ENCODE measurements at regions not wholly inside any gene's neighbourhood (a gene's known extent, or its start where the extent isn't known, plus 50 kb on each side); places are given as distances from the start of the nearest gene placed in this dataset.

GRCh38 chr3:106194726-106195125 is 325.9 kb upstream of the CBLB start:
- H3K27ac ChIP-seq (ENCODE audit: low read length): no peak overlapping the region
- H4K20me1 ChIP-seq (ENCODE audit: insufficient read depth, low read length): no peaks in the 10 kb centered on the region
- TF ChIP-seq EZH2phosphoT487 (IDR thresholded peaks at IDR 0.05; ENCODE audit: low read depth) (no peak), CTCF (IDR thresholded peaks at IDR 0.05; ENCODE audit: low read depth, low read length) (no peak)
- H3K9ac ChIP-seq (ENCODE audit: low read length): no peak overlapping the region
- no peaks in the 10 kb centered on the region for H3K4me1 ChIP-seq (ENCODE audit: low read length)
- no peaks in the 10 kb centered on the region for H3K79me2 ChIP-seq (ENCODE audit: low read length)
- H2AFZ ChIP-seq (ENCODE audit: low read depth, low read length): no peak overlapping the region
- no peak overlapping the region for H3K4me2 ChIP-seq (ENCODE audit: low read length)
- peaks cover 43% of the 10 kb centered on the region for H3K27me3 ChIP-seq (ENCODE audit: low read depth, low read length)
- no peak overlapping the region for H3K4me3 ChIP-seq (ENCODE audit: low read length)
- no peaks in the 10 kb centered on the region for H3K36me3 ChIP-seq (replicated peaks; ENCODE audit: low read depth, low read length)
- no peaks in the 10 kb centered on the region for H3K9me3 ChIP-seq (ENCODE audit: insufficient read depth, low read length)

- Histone ChIP-seq H3K9me3 (ENCODE audit: insufficient read depth, low read length) (no peaks in the 10 kb centered on the region), H3K27me3 (ENCODE audit: low read depth, low read length) (peaks cover 16% of the 10 kb centered on the region; the same call in 1 of the 2 replicates), H3K27ac (ENCODE audit: low read length) (no peak overlapping the region), H3K4me1 (ENCODE audit: low read length) (no peaks in the 10 kb centered on the region), H2AFZ (ENCODE audit: low read depth, low read length) (no peak overlapping the region), H3K9ac (ENCODE audit: low read length) (no peak overlapping the region), H4K20me1 (ENCODE audit: insufficient read depth, low read length) (no peaks in the 10 kb centered on the region), H3K79me2 (ENCODE audit: low read length) (no peaks in the 10 kb centered on the region), H3K36me3 (replicated peaks; ENCODE audit: low read depth, low read length) (no peaks in the 10 kb centered on the region), H3K4me3 (ENCODE audit: low read length) (no peak overlapping the region), H3K4me2 (ENCODE audit: low read length) (no peak overlapping the region)
- no peak for TF ChIP-seq EZH2phosphoT487 (IDR thresholded peaks at IDR 0.05; ENCODE audit: low read depth)
- no peak for TF ChIP-seq CTCF (IDR thresholded peaks at IDR 0.05; ENCODE audit: low read depth, low read length)
Measured at GRCh38 chr3:106197532-106198194, 328.9 kb upstream of the CBLB start.

- Histone ChIP-seq H3K9me3 (ENCODE audit: insufficient read depth, low read length) (no peaks in the 10 kb centered on the region), H3K4me3 (ENCODE audit: low read length) (no peak overlapping the region), H3K4me1 (ENCODE audit: low read length) (peaks cover 12% of the 10 kb centered on the region), H3K27me3 (ENCODE audit: low read depth, low read length) (no peaks in the 10 kb centered on the region), H3K36me3 (replicated peaks; ENCODE audit: low read depth, low read length) (no peaks in the 10 kb centered on the region), H3K27ac (ENCODE audit: low read length) (no peak overlapping the region), H3K4me2 (ENCODE audit: low read length) (no peak overlapping the region), H2AFZ (ENCODE audit: low read depth, low read length) (no peak overlapping the region), H3K9ac (ENCODE audit: low read length) (no peak overlapping the region), H4K20me1 (ENCODE audit: insufficient read depth, low read length) (no peaks in the 10 kb centered on the region), H3K79me2 (ENCODE audit: low read length) (no peaks in the 10 kb centered on the region)
- TF ChIP-seq CTCF (IDR thresholded peaks at IDR 0.05; ENCODE audit: low read depth, low read length): no peak
- TF ChIP-seq EZH2phosphoT487 (IDR thresholded peaks at IDR 0.05; ENCODE audit: low read depth): no peak
Measured at GRCh38 chr3:106204160-106204868, 335.5 kb upstream of the CBLB start.

GRCh38 chr3:106206146-106206545 is 337.3 kb upstream of the CBLB start:
- H3K9me3 ChIP-seq (ENCODE audit: insufficient read depth, low read length): no peaks in the 10 kb centered on the region
- peak overlapping the region; percentile 42 for H3K4me2 ChIP-seq (ENCODE audit: low read length)
- no peak overlapping the region for H3K27ac ChIP-seq (ENCODE audit: low read length)
- no peaks in the 10 kb centered on the region for H3K36me3 ChIP-seq (replicated peaks; ENCODE audit: low read depth, low read length)
- TF ChIP-seq EZH2phosphoT487 (IDR thresholded peaks at IDR 0.05; ENCODE audit: low read depth): no peak
- TF ChIP-seq CTCF (IDR thresholded peaks at IDR 0.05; ENCODE audit: low read depth, low read length): no peak
- H3K9ac ChIP-seq (ENCODE audit: low read length): no peak overlapping the region
- H3K27me3 ChIP-seq (ENCODE audit: low read depth, low read length): 0 out of 2 replicates have a peak, but pooled peaks cover 3% of the 10 kb centered on the region
- no peaks in the 10 kb centered on the region for H4K20me1 ChIP-seq (ENCODE audit: insufficient read depth, low read length)
- H3K79me2 ChIP-seq (ENCODE audit: low read length): no peaks in the 10 kb centered on the region
- H3K4me3 ChIP-seq (ENCODE audit: low read length): peak overlapping the region; percentile 41
- H3K4me1 ChIP-seq (ENCODE audit: low read length): peaks cover 12% of the 10 kb centered on the region
- peak overlapping the region; percentile 54 for H2AFZ ChIP-seq (ENCODE audit: low read depth, low read length)
